OCI-LY7 (cell line): ENCODE measurements at regions not wholly inside any gene's neighbourhood (a gene's known extent, or its start where the extent isn't known, plus 50 kb on each side); places are given as distances from the start of the nearest gene placed in this dataset.

ENCODE experiments used
- EZH2phosphoT487 ChIP-seq: fragments of 200-600 bp; sonication (generic); IDR thresholded peaks from 2 replicates; pipeline ENCODE4 v1.6.1; 2018; ENCODE audit warnings: low read depth, borderline replicate concordance, mild to moderate bottlenecking, mixed run types, antibody characterized with exemption, low read length, moderate library complexity, mixed read lengths
- TF ChIP-seq, protein P1 (sequence below): fragments of 200-600 bp; sonication (generic); conservative IDR thresholded peaks from 2 replicates; pipeline ENCODE4 v1.5.1; 2014; ENCODE audit warnings: mild to moderate bottlenecking, antibody characterized with exemption, low read length, moderate library complexity, mixed read lengths

DNA sequence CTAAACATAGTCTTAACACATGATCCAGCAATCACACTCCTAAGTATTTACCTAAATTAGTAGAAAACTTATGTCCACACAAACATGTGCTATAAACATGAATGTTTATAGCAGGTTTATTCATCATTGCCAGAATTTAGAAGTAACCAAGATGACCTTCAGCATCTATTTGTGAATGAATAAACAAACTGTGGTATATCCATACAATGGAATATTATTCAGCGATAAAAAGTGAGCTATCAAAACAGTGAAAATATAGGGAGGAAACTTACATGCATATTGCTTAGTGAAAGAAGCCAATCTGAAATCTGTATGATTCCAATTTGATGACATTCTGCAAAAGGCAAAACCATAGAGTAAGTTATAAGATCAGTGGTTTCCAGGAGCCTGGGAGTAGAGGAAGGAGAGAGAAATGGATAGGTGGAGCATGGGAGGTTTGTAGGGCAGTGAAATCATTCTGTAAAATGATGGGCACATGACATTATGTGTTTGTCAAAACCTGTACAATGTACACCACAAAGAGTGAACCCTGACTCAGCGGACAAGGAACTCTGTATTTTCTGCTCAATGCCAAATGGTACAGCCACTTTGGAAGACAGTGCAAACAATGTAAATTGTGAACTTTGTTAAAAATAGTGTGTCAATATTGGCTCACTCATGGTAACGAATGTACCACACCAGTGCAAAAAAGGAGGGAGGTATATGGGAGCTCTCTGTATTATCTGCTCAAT lies 61.9 kb upstream of the IGFBP2 start:
- TF ChIP-seq, protein P1, sequence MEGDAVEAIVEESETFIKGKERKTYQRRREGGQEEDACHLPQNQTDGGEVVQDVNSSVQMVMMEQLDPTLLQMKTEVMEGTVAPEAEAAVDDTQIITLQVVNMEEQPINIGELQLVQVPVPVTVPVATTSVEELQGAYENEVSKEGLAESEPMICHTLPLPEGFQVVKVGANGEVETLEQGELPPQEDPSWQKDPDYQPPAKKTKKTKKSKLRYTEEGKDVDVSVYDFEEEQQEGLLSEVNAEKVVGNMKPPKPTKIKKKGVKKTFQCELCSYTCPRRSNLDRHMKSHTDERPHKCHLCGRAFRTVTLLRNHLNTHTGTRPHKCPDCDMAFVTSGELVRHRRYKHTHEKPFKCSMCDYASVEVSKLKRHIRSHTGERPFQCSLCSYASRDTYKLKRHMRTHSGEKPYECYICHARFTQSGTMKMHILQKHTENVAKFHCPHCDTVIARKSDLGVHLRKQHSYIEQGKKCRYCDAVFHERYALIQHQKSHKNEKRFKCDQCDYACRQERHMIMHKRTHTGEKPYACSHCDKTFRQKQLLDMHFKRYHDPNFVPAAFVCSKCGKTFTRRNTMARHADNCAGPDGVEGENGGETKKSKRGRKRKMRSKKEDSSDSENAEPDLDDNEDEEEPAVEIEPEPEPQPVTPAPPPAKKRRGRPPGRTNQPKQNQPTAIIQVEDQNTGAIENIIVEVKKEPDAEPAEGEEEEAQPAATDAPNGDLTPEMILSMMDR, result no peak
- no peak for TF ChIP-seq EZH2phosphoT487
